NCI-H146 (cell line): ENCODE measurements at regions not wholly inside any gene's neighbourhood (a gene's known extent, or its start where the extent isn't known, plus 50 kb on each side); places are given as distances from the start of the nearest gene placed in this dataset.
"Not testable (repeated sequence)": the region's sequence is repeated elsewhere in the genome, so short reads cannot be mapped to it uniquely, and the experiment has no call there.

Source experiments
- DNase-seq: peaks from one replicate; lab custom pipeline; 2025; lab: John Stamatoyannopoulos, UW

DNA sequence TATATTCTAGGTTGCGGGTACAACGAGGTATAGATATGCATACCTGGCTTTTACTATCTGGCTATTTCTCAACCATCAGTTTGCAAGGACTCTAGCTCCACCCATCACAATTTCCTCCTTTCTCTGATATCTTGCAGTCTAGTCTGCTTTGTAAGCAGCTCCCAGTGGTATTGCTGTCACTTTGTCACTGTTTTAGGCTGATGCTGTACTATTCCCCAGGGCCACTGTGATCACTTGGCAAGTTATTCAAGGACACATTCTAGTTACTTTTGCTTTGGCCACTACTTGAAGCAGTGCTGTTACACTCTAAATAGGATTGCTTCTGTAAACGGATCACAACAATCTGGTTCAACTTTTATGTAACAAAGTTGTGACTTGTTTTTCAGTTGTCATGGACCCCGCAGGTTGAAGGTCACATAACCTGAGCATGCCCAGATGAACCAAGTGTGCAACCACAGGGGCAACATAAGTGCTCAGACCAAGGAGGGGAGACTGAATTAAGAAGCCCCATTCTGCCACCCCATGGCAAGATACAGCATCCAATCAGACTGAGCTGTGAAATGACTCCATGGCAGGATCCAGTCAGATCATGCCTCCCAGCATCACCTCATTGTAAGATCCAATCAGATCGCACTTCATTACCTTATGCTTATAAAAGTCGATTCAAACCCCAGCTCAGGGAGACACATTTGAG, 588.4 kb upstream of the CITED2 start:
- DNase-seq, result no peak

GRCh38 chr6:139961190-139961589, 586.7 kb upstream of the CITED2 start:
- no peak for DNase-seq

GRCh38 chr6:139960671-139961070, 586.2 kb upstream of the CITED2 start:
- DNase-seq, result no peak

DNA sequence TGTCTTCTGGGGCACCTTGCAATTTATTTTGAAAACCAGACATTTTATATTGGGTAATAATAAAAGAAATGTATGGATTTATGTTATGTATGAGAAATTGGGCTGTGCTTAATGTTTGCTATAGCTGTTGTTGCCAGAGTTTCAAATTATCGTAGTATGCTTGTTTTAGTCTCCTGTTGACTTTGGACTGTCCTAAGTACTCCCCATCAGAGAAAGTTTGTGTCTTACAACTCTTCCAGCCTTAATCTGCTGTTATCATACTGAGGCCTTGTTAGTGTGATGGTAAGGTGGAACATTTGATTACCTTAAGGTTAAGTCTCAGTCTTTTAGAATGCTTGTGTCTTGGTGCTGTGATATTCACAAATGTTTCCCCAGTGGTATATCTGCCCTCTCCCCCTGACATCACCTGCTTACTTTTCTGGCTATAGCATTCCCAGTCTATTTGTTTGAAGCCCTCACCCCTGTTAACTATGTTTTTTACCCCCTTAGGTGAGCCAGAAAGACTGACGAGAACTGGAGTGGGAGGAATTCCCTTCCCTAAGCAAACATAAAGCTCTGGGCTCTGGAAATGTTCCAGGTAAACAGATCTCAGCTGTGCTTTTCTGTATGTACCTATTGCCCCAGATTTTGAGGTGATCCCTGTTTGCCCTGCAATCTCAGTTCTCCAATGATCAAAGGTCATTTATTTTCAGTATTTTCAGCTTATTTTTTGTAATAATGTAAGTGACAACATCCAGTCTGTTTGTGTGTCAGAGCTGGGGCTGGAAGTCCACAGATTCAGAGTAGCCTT, 581.1 kb upstream of the CITED2 start:
- no peak for DNase-seq

GRCh38 chr6:139954463-139955071, 580.1 kb upstream of the CITED2 start:
- no peak for DNase-seq

DNA sequence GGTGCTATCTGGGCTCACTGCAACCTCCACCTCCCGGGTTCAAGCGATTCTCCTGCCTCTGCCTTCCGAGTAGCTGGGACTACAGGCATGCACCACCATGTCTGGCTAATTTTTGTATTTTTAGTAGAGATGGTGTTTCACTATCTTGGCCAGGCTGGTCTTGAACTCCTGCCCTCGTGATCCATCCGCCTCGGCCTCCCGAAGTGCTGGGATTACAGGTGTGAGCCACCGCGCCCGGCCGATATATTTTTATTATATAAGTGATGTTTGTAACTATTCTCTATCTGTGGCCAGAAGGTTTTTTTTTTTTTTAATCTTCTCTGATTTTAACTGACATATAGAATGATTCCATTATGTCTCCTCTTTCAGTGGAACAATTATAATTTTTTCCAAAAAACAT, 579.3 kb upstream of the CITED2 start:
- not testable (repeated sequence) for DNase-seq

- no peak for DNase-seq
These were observed 576.7 kb upstream of the CITED2 start for GRCh38 chr6:139951172-139951571.

- no peak for DNase-seq
These were observed 570.5 kb upstream of the CITED2 start for GRCh38 chr6:139944976-139945375.

GRCh38 chr6:139944131-139944530, 569.7 kb upstream of the CITED2 start:
- DNase-seq, result peak; percentile 70

- DNase-seq, result peak; percentile 30
These were observed 568.9 kb upstream of the CITED2 start for GRCh38 chr6:139943391-139943790.

DNA sequence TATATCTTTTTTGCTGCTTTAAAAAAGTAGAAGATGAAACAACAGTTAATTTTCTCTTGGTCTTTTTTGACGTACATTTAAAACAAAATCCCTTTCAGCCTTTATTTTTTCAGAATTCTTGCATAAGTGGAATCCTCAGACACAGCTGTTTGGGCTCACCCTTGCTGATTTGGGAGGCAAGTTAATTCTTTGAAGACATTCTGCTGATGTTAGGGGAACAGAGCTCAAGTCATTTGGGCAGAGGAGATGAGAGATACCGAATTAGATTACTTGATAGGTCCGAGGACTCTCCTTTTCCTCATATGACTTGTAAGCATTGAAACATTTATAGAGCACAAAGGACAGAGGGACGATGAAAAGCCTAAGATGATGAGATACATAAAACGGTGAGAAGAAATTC, 567.9 kb upstream of the CITED2 start:
- DNase-seq, result no peak

GRCh38 chr6:139941826-139942225, 567.4 kb upstream of the CITED2 start:
- no peak for DNase-seq

DNA sequence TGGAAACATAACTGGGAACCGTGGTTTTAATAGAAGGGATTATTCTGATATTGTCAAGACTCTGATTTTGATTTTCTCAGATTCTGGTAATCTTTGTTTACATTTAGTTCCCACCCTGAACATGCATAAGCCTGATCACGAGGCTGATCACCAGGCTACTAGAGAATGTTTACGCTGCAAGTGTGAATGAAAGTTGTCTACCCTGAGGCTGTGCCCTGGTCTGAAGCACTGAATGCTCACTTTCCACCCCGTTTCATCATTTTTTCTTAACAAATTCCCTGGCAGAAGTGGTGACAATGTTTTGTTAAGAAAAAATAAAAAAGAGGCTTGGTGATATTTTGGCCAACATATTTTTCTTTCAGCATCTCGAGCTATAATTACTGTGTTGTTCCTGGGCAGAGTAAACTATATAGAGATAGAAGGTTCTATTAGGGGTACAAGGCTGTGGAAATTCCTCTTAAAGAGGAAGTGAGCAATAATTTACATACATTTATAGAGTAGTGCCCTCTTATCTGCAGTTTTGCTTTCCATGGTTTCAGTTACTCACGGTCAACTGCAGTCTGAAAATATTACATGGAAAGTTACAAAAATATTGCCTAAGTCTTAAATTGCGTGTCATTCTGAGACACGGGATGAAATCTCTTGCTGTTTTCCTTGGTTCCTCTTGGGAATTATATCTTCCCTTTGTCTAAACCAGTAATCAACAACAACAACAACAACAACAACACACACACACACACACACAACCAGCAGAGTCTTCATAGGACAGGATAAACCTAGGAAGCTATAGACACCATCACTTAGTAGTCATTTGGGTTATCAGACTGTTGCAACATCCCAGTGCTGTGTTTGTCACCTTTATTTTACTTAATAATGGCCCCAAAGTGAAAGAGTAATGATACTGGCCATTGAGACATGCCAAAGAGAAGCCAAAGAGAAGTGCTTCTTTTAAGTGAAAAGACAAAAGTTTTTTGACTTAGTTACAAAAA, 566.6 kb upstream of the CITED2 start:
- DNase-seq, result no peak

DNA sequence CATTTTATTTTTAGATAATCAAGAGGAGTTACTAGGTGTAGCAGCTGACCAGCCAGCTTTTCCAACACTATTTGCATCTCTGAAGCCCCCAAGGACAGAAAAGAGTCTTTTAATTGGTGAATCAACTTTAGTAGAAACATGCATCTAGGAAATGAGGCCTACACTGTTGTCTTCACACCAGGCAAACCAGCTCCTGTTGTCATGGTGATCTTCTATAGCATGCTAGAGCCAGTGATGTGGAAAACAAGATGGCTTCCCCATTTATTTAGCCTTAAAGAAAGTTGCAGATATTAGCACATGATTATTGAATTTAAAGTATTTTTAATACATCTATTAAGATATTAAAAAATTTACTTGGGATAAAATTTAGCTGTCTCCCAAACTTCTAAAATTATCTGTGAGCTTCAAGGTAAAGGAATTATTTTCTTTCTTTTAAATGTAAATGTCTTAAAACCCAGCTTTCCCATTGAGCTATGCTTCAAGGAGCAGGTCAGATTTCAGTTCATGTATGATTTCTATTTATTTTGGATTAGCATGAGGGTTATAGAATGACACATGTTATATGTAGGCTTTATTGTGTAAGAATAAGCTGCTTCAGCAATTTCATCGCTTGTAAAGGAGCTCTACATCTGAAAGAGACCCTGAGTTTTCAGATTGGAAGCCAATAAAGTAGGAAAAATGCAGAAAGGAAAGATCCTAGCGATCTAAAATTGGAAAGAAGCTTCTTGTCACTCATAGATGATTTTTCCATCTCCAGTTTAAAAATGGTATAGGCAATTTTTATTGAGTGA, 564.9 kb upstream of the CITED2 start:
- peak; percentile 54 for DNase-seq

DNA sequence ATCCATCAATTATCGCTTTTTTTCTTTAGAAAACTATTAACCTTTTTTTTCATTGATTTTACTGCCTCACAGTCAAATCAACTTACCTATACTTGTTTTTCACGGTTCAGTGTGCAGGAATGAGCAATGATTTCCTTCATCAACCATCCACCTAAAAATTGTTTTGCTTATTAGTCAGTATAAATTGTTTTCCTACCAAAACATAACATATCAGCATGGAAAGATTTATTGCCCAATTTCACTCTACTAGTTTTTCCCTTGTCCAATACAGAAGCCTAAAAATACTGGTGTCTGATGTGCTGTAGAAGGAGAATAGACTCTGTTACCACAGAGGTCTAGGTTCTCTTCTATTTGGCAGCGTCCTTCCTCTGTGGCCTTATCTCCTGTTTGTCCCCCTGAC, 558.2 kb upstream of the CITED2 start:
- DNase-seq, result no peak

DNA sequence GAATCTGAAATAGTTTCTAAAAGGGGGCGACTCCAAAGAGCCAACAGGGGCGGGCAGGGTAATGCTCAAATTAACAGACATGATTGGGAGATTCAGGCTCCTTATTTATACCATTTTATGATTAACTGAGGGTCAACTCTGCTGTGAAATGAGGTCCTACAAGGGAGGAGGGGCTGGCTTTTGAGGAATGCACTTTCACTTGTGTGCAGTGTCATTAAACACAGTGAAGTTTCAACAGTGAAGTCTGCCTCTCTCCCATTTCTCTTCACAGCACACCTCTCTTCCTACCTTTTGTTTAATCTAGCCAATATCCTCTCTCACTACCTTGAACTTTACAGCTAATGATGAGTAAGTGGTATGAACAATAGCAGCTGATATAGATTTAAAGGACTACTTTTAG, 557.3 kb upstream of the CITED2 start:
- no peak for DNase-seq

GRCh38 chr6:139927742-139928305, 553.4 kb upstream of the CITED2 start:
- DNase-seq, result no peak

GRCh38 chr6:139927236-139927635, 552.8 kb upstream of the CITED2 start:
- DNase-seq, result peak; percentile 14

- DNase-seq, result no peak
These were observed 552.3 kb upstream of the CITED2 start for GRCh38 chr6:139926711-139927110.

- DNase-seq, result peak; percentile 86
These were observed 551.6 kb upstream of the CITED2 start for GRCh38 chr6:139925894-139926641.
